Ishikawa (cell line): ENCODE measurements at regions not wholly inside any gene's neighbourhood (a gene's known extent, or its start where the extent isn't known, plus 50 kb on each side); places are given as distances from the start of the nearest gene placed in this dataset.

Experiments
- CEBPB ChIP-seq: IDR thresholded peaks from 2 replicates; pipeline ENCODE4 v1.6.1; 2012
- FOXM1 ChIP-seq: IDR thresholded peaks from 2 replicates; pipeline ENCODE4 v1.6.1; 2012; ENCODE audit warnings: low read depth, borderline replicate concordance
- MAX ChIP-seq: IDR thresholded peaks from 2 replicates; pipeline ENCODE4 v1.6.1; 2012
- REST ChIP-seq: IDR thresholded peaks from 2 replicates; pipeline ENCODE4 v1.6.1; 2012; ENCODE audit warnings: low read depth, mild to moderate bottlenecking
- TAF1 ChIP-seq: IDR thresholded peaks from 2 replicates; pipeline ENCODE4 v1.6.1; 2012; ENCODE audit warnings: low read depth, mild to moderate bottlenecking
- YY1 ChIP-seq: IDR thresholded peaks from 2 replicates; pipeline ENCODE4 v1.6.1; 2012; ENCODE audit warnings: low read depth
- ZBTB7A ChIP-seq: IDR thresholded peaks from 2 replicates; pipeline ENCODE4 v1.6.1; 2012; ENCODE audit warnings: low read depth
- TF ChIP-seq, protein P1 (sequence below): IDR thresholded peaks from 2 replicates; pipeline ENCODE4 v1.6.1; 2012

DNA sequence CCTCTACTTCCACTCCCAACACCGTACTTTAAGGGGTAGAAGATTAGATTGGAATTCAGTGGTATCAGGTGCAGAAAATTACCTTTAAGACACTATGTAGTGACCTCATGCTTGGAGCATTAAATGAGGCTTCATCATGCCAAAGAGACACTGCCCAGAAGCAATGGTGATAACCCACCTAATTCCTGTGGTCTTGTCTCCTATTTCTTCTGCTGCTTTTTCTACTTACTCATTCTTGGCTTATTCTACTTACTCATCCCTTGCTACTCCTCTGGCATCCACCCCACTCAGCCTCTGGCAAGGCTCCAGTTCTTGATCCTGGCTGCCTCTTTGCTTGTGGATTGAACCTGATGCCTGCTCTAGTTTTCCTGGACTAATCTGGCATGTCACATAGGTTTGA, 62.3 kb upstream of the ADAMTS3 start:
- no peak for TF ChIP-seq REST
- TF ChIP-seq CEBPB = no peak
- TF ChIP-seq, protein P1, sequence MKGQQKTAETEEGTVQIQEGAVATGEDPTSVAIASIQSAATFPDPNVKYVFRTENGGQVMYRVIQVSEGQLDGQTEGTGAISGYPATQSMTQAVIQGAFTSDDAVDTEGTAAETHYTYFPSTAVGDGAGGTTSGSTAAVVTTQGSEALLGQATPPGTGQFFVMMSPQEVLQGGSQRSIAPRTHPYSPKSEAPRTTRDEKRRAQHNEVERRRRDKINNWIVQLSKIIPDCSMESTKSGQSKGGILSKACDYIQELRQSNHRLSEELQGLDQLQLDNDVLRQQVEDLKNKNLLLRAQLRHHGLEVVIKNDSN = no peak
- no peak for TF ChIP-seq YY1
- no peak for TF ChIP-seq TAF1
- no peak for TF ChIP-seq MAX
- TF ChIP-seq FOXM1 = no peak
- no peak for TF ChIP-seq ZBTB7A
